GM12878 (cell line): ENCODE measurements at regions not wholly inside any gene's neighbourhood (a gene's known extent, or its start where the extent isn't known, plus 50 kb on each side); places are given as distances from the start of the nearest gene placed in this dataset.

ENCODE experiments used
- ATAC-seq: fragments of 200-7000 bp; cut with Tn5 transposase; 3 replicates; pipeline ENCODE4 v1.9.1; 2020; ENCODE audit warnings: mild to moderate bottlenecking, moderate library complexity
- BruUV-seq: library from RNA; stranded (reverse); fragments of 400-500 nt; replicated peaks from 2 replicates; lab custom pipeline; 2021; lab: Mats Ljungman, UMichigan
- CTCF ChIA-PET: fragments of 300-600 bp; sonication (Branson Sonifier 250); formaldehyde crosslinking; extraction: SDS; loops from one replicate; lab custom pipeline; 2021; ENCODE audit warnings: inconsistent platforms; lab: Yijun Ruan, JAX
- POLR2A ChIA-PET: fragments of 350-600 bp; formaldehyde crosslinking; extraction: SDS; loops from one replicate; lab custom pipeline; 2021; ENCODE audit warnings: inconsistent platforms; lab: Charles Lee
- RAD21 ChIA-PET: fragments of 300-600 bp; sonication (Branson Sonifier 250); formaldehyde crosslinking; loops from one replicate; lab custom pipeline; 2023; ENCODE audit warnings: antibody characterized with exemption; ENCODE audit not compliant: unreplicated experiment; lab: Charles Lee
- SMC1A ChIA-PET: fragments of 300-600 bp; sonication (Branson Sonifier 250); formaldehyde crosslinking; loops from one replicate; lab custom pipeline; 2023; ENCODE audit not compliant: unreplicated experiment, uncharacterized antibody; lab: Charles Lee
- DNase-seq: peaks from one replicate; pipeline ENCODE4 v3.0.0-alpha.2; 2011; ENCODE audit warnings: low read depth, low spot score
- FAIRE-seq: peaks from 3 replicates; lab custom pipeline; 2011; peaks lifted over from hg19 to GRCh38; lab: Jason Lieb, UNC
- H2AFZ ChIP-seq: 2 replicates; pipeline ENCODE4 v1.6.0; 2011; ENCODE audit warnings: low read depth, low read length, control low read depth; ENCODE audit not compliant: control insufficient read depth
- H3K27ac ChIP-seq: 2 replicates; pipeline ENCODE4 v1.5.1; 2011; ENCODE audit warnings: control low read depth; ENCODE audit not compliant: control insufficient read depth, insufficient read depth
- H3K27me3 ChIP-seq, 2 experiments: replicated peaks in 1 of 2; 2 replicates each; pipeline versions ENCODE4 v1.6.0 to v1.6.1; 2011; ENCODE audit warnings: low read length in 1 of 2; ENCODE audit not compliant: control insufficient read depth in 2 of 2, insufficient read depth in 2 of 2
- H3K36me3 ChIP-seq, 2 experiments: 2 replicates each; pipeline ENCODE4 v1.5.1; 2011; ENCODE audit warnings: low read length in 1 of 2; ENCODE audit not compliant: control insufficient read depth in 2 of 2, insufficient read depth in 2 of 2
- H3K4me1 ChIP-seq: 2 replicates; pipeline ENCODE4 v1.6.1; 2011; ENCODE audit warnings: mild to moderate bottlenecking, low read length, moderate library complexity, mixed read lengths; ENCODE audit not compliant: control insufficient read depth, insufficient read depth
- H3K4me2 ChIP-seq: 2 replicates; pipeline ENCODE4 v1.6.0; 2011; ENCODE audit warnings: control low read depth; ENCODE audit not compliant: control insufficient read depth, insufficient read depth
- H3K4me3 ChIP-seq: fragments of 200-600 bp; sonication (generic); 2 replicates; pipeline ENCODE4 v1.5.1; 2016
- H3K79me2 ChIP-seq: 2 replicates; pipeline ENCODE4 v1.6.0; 2011; ENCODE audit warnings: low read length; ENCODE audit not compliant: control insufficient read depth, insufficient read depth
- H3K9ac ChIP-seq: 2 replicates; pipeline ENCODE4 v1.8.0; 2011; ENCODE audit warnings: low read length, control low read depth, mixed read lengths; ENCODE audit not compliant: control insufficient read depth, insufficient read depth
- H3K9me3 ChIP-seq: replicated peaks from 3 replicates; pipeline ENCODE4 v1.5.1; 2011; ENCODE audit warnings: mild to moderate bottlenecking, low read length; ENCODE audit not compliant: control insufficient read depth, insufficient read depth
- H4K20me1 ChIP-seq: 2 replicates; pipeline ENCODE4 v1.6.0; 2011; ENCODE audit not compliant: control insufficient read depth, insufficient read depth
- CHD1 ChIP-seq: IDR thresholded peaks from 2 replicates; pipeline ENCODE4 v1.6.1; 2012; ENCODE audit warnings: low read depth, low read length, improper control_type of control experiment
- JUND ChIP-seq: IDR thresholded peaks from 2 replicates; pipeline ENCODE4 v1.6.1; 2012; ENCODE audit warnings: low read depth, mild to moderate bottlenecking, low read length, improper control_type of control experiment, moderate library complexity
- RAD51 ChIP-seq: fragments of 450-650 bp; IDR thresholded peaks from 2 replicates; pipeline ENCODE4 v1.6.1; 2016; ENCODE audit warnings: moderate library complexity, mild to moderate bottlenecking, inconsistent platforms
- SMAD5 ChIP-seq: IDR thresholded peaks from 2 replicates; pipeline ENCODE4 v1.6.1; 2016; ENCODE audit warnings: antibody characterized with exemption, low read depth
- ZNF217 ChIP-seq: fragments of 450-650 bp; IDR thresholded peaks from 2 replicates; pipeline ENCODE4 v1.6.1; 2017; ENCODE audit warnings: antibody characterized with exemption, mild to moderate bottlenecking
- WGBS: methylation state at CpG from one replicate; pipeline ENCODE4 v1.1.6; 2016; ENCODE audit warnings: low lambda C conversion rate; ENCODE audit not compliant: insufficient replicate concordance, insufficient coverage; ENCODE audit errors: missing lambda C conversion rate; 5-methylcytosine and 5-hydroxymethylcytosine counted together
- in situ Hi-C: fragments of 300-500 bp; cut with MboI; formaldehyde crosslinking; loops from 9 replicates; pipeline ENCODE4 v1.14.3; 2018; ENCODE audit warnings: mixed read lengths
- intact Hi-C: fragments of 100-400 bp; cut with micrococcal nuclease; formaldehyde crosslinking; loops from one replicate; pipeline ENCODE4 v1.14.2; 2022; ENCODE audit not compliant: unreplicated experiment
- TF ChIP-seq, protein P1 (sequence below): fragments of 450-650 bp; IDR thresholded peaks from 2 replicates; pipeline ENCODE4 v1.6.1; 2018; ENCODE audit warnings: mild to moderate bottlenecking, low read depth, moderate library complexity; ENCODE audit not compliant: partially characterized antibody
- TF ChIP-seq, protein P2 (sequence below): fragments of 150-350 bp; IDR thresholded peaks from 2 replicates; pipeline ENCODE4 v1.6.1; 2016; ENCODE audit warnings: low read depth, low read length
- TF ChIP-seq, protein P3 (sequence below): fragments of 450-650 bp; IDR thresholded peaks from 2 replicates; pipeline ENCODE4 v1.6.1; 2017; ENCODE audit warnings: low read depth, mild to moderate bottlenecking, moderate library complexity
- TF ChIP-seq, protein P4 (sequence below): IDR thresholded peaks from 2 replicates; pipeline ENCODE4 v1.6.1; 2011; ENCODE audit warnings: low read depth, mild to moderate bottlenecking, low read length, moderate library complexity, borderline replicate concordance; ENCODE audit errors: extremely low read depth
- TF ChIP-seq, protein P5 (sequence below): fragments of 450-650 bp; formaldehyde crosslinking; IDR thresholded peaks from 2 replicates; pipeline ENCODE4 v1.4.0; 2020; ENCODE audit warnings: mild to moderate bottlenecking, moderate library complexity

DNA sequence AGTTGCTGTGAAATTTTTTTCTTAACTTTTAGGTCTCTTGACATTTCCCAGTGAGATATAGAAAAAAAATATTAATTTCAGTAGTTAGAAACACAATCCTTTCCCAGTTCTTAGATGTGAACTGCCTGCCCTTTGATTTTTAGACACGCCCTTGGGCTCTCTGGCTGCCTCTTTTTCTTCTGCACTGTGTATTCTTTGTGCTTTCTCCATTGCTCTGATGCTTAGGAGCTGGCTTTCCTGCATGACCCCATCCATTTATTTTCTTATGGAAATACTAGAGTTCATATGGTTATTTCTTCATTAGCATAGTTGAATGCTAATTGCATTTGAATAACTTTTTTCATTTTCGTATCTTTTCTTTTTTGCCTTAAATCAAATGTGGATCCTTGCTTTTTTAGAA lies 224.9 kb upstream of the SMIM31 start:
- POLR2A ChIA-PET, result no interaction called here
- SMC1A ChIA-PET, result no interaction called here
- Histone ChIP-seq H3K36me3 (no peaks in the 10 kb centered on the region), H2AFZ (no peak overlapping the region), H3K9ac (no peak overlapping the region), H3K4me1 (no peaks in the 10 kb centered on the region), H3K27ac (no peak overlapping the region), H3K79me2 (no peaks in the 10 kb centered on the region), H3K4me3 (no peak overlapping the region), H3K4me2 (no peak overlapping the region)
- RAD21 ChIA-PET, result no interaction called here
- ATAC-seq (no peak), FAIRE-seq (no peak)
- 0% methylated on average over 2 of the region's 2 CpGs for WGBS
- CTCF ChIA-PET, result no interaction called here
- intact Hi-C loops, result no loop called here
- TF ChIP-seq, protein P1, sequence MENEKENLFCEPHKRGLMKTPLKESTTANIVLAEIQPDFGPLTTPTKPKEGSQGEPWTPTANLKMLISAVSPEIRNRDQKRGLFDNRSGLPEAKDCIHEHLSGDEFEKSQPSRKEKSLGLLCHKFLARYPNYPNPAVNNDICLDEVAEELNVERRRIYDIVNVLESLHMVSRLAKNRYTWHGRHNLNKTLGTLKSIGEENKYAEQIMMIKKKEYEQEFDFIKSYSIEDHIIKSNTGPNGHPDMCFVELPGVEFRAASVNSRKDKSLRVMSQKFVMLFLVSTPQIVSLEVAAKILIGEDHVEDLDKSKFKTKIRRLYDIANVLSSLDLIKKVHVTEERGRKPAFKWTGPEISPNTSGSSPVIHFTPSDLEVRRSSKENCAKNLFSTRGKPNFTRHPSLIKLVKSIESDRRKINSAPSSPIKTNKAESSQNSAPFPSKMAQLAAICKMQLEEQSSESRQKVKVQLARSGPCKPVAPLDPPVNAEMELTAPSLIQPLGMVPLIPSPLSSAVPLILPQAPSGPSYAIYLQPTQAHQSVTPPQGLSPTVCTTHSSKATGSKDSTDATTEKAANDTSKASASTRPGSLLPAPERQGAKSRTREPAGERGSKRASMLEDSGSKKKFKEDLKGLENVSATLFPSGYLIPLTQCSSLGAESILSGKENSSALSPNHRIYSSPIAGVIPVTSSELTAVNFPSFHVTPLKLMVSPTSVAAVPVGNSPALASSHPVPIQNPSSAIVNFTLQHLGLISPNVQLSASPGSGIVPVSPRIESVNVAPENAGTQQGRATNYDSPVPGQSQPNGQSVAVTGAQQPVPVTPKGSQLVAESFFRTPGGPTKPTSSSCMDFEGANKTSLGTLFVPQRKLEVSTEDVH, result no peak
- TF ChIP-seq ZNF217, result no peak
- TF ChIP-seq, protein P2, sequence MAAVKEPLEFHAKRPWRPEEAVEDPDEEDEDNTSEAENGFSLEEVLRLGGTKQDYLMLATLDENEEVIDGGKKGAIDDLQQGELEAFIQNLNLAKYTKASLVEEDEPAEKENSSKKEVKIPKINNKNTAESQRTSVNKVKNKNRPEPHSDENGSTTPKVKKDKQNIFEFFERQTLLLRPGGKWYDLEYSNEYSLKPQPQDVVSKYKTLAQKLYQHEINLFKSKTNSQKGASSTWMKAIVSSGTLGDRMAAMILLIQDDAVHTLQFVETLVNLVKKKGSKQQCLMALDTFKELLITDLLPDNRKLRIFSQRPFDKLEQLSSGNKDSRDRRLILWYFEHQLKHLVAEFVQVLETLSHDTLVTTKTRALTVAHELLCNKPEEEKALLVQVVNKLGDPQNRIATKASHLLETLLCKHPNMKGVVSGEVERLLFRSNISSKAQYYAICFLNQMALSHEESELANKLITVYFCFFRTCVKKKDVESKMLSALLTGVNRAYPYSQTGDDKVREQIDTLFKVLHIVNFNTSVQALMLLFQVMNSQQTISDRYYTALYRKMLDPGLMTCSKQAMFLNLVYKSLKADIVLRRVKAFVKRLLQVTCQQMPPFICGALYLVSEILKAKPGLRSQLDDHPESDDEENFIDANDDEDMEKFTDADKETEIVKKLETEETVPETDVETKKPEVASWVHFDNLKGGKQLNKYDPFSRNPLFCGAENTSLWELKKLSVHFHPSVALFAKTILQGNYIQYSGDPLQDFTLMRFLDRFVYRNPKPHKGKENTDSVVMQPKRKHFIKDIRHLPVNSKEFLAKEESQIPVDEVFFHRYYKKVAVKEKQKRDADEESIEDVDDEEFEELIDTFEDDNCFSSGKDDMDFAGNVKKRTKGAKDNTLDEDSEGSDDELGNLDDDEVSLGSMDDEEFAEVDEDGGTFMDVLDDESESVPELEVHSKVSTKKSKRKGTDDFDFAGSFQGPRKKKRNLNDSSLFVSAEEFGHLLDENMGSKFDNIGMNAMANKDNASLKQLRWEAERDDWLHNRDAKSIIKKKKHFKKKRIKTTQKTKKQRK, result no peak
- TF ChIP-seq, protein P3, sequence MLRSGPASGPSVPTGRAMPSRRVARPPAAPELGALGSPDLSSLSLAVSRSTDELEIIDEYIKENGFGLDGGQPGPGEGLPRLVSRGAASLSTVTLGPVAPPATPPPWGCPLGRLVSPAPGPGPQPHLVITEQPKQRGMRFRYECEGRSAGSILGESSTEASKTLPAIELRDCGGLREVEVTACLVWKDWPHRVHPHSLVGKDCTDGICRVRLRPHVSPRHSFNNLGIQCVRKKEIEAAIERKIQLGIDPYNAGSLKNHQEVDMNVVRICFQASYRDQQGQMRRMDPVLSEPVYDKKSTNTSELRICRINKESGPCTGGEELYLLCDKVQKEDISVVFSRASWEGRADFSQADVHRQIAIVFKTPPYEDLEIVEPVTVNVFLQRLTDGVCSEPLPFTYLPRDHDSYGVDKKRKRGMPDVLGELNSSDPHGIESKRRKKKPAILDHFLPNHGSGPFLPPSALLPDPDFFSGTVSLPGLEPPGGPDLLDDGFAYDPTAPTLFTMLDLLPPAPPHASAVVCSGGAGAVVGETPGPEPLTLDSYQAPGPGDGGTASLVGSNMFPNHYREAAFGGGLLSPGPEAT, result no peak
- TF ChIP-seq CHD1, result no peak
- TF ChIP-seq, protein P4, sequence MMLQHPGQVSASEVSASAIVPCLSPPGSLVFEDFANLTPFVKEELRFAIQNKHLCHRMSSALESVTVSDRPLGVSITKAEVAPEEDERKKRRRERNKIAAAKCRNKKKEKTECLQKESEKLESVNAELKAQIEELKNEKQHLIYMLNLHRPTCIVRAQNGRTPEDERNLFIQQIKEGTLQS, result no peak
- TF ChIP-seq, protein P5, sequence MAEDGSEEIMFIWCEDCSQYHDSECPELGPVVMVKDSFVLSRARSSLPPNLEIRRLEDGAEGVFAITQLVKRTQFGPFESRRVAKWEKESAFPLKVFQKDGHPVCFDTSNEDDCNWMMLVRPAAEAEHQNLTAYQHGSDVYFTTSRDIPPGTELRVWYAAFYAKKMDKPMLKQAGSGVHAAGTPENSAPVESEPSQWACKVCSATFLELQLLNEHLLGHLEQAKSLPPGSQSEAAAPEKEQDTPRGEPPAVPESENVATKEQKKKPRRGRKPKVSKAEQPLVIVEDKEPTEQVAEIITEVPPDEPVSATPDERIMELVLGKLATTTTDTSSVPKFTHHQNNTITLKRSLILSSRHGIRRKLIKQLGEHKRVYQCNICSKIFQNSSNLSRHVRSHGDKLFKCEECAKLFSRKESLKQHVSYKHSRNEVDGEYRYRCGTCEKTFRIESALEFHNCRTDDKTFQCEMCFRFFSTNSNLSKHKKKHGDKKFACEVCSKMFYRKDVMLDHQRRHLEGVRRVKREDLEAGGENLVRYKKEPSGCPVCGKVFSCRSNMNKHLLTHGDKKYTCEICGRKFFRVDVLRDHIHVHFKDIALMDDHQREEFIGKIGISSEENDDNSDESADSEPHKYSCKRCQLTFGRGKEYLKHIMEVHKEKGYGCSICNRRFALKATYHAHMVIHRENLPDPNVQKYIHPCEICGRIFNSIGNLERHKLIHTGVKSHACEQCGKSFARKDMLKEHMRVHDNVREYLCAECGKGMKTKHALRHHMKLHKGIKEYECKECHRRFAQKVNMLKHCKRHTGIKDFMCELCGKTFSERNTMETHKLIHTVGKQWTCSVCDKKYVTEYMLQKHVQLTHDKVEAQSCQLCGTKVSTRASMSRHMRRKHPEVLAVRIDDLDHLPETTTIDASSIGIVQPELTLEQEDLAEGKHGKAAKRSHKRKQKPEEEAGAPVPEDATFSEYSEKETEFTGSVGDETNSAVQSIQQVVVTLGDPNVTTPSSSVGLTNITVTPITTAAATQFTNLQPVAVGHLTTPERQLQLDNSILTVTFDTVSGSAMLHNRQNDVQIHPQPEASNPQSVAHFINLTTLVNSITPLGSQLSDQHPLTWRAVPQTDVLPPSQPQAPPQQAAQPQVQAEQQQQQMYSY, result no peak
- no peak for TF ChIP-seq RAD51
- TF ChIP-seq SMAD5, result no peak
- TF ChIP-seq JUND, result no peak
- TF ChIP-seq, all 136 proteins: peak for 0
- in situ Hi-C loops, result no loop called here
- H3K9me3 ChIP-seq, result no peaks in the 10 kb centered on the region
- DNase-seq, result no peak
- no peaks in the 10 kb centered on the region for H3K27me3 ChIP-seq
- BruUV-seq, result no TSS peak
- no peaks in the 10 kb centered on the region for H4K20me1 ChIP-seq
